HEK293T (cell line): ENCODE measurements at regions not wholly inside any gene's neighbourhood (a gene's known extent, or its start where the extent isn't known, plus 50 kb on each side); places are given as distances from the start of the nearest gene placed in this dataset.
A peak's percentile ranks its signal among the peaks of the same experiment; 100 is the strongest.

Experiments
- CTCF ChIA-PET: fragments of 350-600 bp; formaldehyde crosslinking; extraction: SDS; loops from one replicate; lab custom pipeline; 2021; ENCODE audit warnings: antibody characterized with exemption, inconsistent platforms; lab: Yijun Ruan, JAX
- POLR2A ChIA-PET: fragments of 350-600 bp; formaldehyde crosslinking; extraction: SDS; loops from one replicate; lab custom pipeline; 2020; ENCODE audit warnings: antibody characterized with exemption, inconsistent platforms; lab: Yijun Ruan, JAX
- DNase-seq: peaks from one replicate; pipeline ENCODE4 v3.0.0; 2012; ENCODE audit warnings: mixed read lengths; ENCODE audit errors: extremely low spot score
- ARNT ChIP-seq: fragments of 450-650 bp; IDR thresholded peaks from 2 replicates; pipeline ENCODE4 v1.6.1; 2017; ENCODE audit warnings: mild to moderate bottlenecking
- BHLHE40 ChIP-seq: fragments of 450-650 bp; IDR thresholded peaks from 2 replicates; pipeline ENCODE4 v1.6.1; 2016; ENCODE audit warnings: mild to moderate bottlenecking, moderate library complexity, borderline replicate concordance
- CTBP1 ChIP-seq: fragments of 450-650 bp; IDR thresholded peaks from 2 replicates; pipeline ENCODE4 v1.6.1; 2016; ENCODE audit warnings: borderline replicate concordance
- ELF4 ChIP-seq: fragments of 450-650 bp; IDR thresholded peaks from 2 replicates; pipeline ENCODE4 v1.6.1; 2017; ENCODE audit warnings: antibody characterized with exemption
- FOXA1 ChIP-seq: fragments of 450-650 bp; IDR thresholded peaks from 2 replicates; pipeline ENCODE4 v1.6.1; 2016; ENCODE audit warnings: mild to moderate bottlenecking
- FOXK2 ChIP-seq: fragments of 450-650 bp; IDR thresholded peaks from 2 replicates; pipeline ENCODE4 v1.6.1; 2016; ENCODE audit warnings: mild to moderate bottlenecking
- FOXM1 ChIP-seq: fragments of 450-650 bp; IDR thresholded peaks from 2 replicates; pipeline ENCODE4 v1.6.1; 2017; ENCODE audit warnings: mild to moderate bottlenecking, borderline replicate concordance
- HDGF ChIP-seq: fragments of 450-650 bp; IDR thresholded peaks from 2 replicates; pipeline ENCODE4 v1.6.1; 2017; ENCODE audit warnings: antibody characterized with exemption, borderline replicate concordance
- L3MBTL2 ChIP-seq: fragments of 450-650 bp; conservative IDR thresholded peaks from 2 replicates; pipeline ENCODE4 v1.6.1; 2016; ENCODE audit warnings: mild to moderate bottlenecking
- LEF1 ChIP-seq: fragments of 450-650 bp; IDR thresholded peaks from 2 replicates; pipeline ENCODE4 v1.6.1; 2017; ENCODE audit warnings: mild to moderate bottlenecking, borderline replicate concordance
- NFRKB ChIP-seq: fragments of 450-650 bp; IDR thresholded peaks from 2 replicates; pipeline ENCODE4 v1.6.1; 2016; ENCODE audit warnings: mild to moderate bottlenecking, moderate library complexity
- PKNOX1 ChIP-seq: fragments of 450-650 bp; IDR thresholded peaks from 2 replicates; pipeline ENCODE4 v1.6.1; 2016
- SP1 ChIP-seq: fragments of 450-650 bp; IDR thresholded peaks from 2 replicates; pipeline ENCODE4 v1.6.1; 2017
- SUZ12 ChIP-seq: fragments of 450-650 bp; IDR thresholded peaks from 2 replicates; pipeline ENCODE4 v1.6.1; 2016; ENCODE audit warnings: mild to moderate bottlenecking
- TARDBP ChIP-seq: fragments of 450-650 bp; IDR thresholded peaks from 2 replicates; pipeline ENCODE4 v1.6.1; 2016
- ZNF384 ChIP-seq: fragments of 450-650 bp; IDR thresholded peaks from 2 replicates; pipeline ENCODE4 v1.6.1; 2016

- CTCF ChIA-PET: interaction anchor here (0.7 to 5.0 kb wide), 11 partner anchors 8 to 394 kb away, joined by 3 to 36 read pairs (median 4); no protein-coding TSS in a partner anchor
- peak; percentile 46 for DNase-seq
- no peak for TF ChIP-seq LEF1
- POLR2A ChIA-PET: no interaction called here
These were observed 275.0 kb upstream of the G2E3 start for GRCh38 chr14:30283822-30284446.

- TF ChIP-seq LEF1 (no peak), CTBP1 (no peak), HDGF (no peak), PKNOX1 (no peak), BHLHE40 (no peak), L3MBTL2 (no peak), SUZ12 (no peak), FOXM1 (no peak), NFRKB (no peak)
- POLR2A ChIA-PET: interaction anchor here (1.2 kb wide), 1 partner anchor 14 kb away, joined by 4 read pairs; no protein-coding TSS in a partner anchor
- CTCF ChIA-PET: interaction anchor here (0.5 to 5.0 kb wide), 3 partner anchors 7 to 279 kb away, joined by 3 to 36 read pairs (median 4); no protein-coding TSS in a partner anchor
- no peak for DNase-seq
These were observed 274.1 kb upstream of the G2E3 start for GRCh38 chr14:30284808-30285207.

GRCh38 chr14:30287579-30288445 is 271.1 kb upstream of the G2E3 start:
- CTCF ChIA-PET: interaction anchor here (1.2 kb wide), 1 partner anchor 17 kb away, joined by 4 read pairs; no protein-coding TSS in a partner anchor
- no peak for DNase-seq
- TF ChIP-seq FOXK2: no peak
- TF ChIP-seq ELF4: no peak
- POLR2A ChIA-PET: no interaction called here

- TF ChIP-seq SUZ12 (no peak), L3MBTL2 (no peak), HDGF (no peak), NFRKB (no peak), ELF4 (no peak), PKNOX1 (no peak), FOXK2 (no peak), ZNF384 (no peak), TARDBP (no peak), CTBP1 (no peak), ARNT (no peak), SP1 (no peak), LEF1 (no peak), BHLHE40 (no peak), FOXM1 (no peak), FOXA1 (no peak)
- ChIA-PET POLR2A (no interaction called here), CTCF (no interaction called here)
- DNase-seq: no peak
These were observed 269.0 kb upstream of the G2E3 start for GRCh38 chr14:30290001-30290400.

GRCh38 chr14:30291216-30291615 is 267.7 kb upstream of the G2E3 start:
- ChIA-PET CTCF (no interaction called here), POLR2A (no interaction called here)
- no peak for DNase-seq
- TF ChIP-seq TARDBP: no peak
- no peak for TF ChIP-seq ELF4
- no peak for TF ChIP-seq SUZ12
- TF ChIP-seq CTBP1: no peak
- TF ChIP-seq ZNF384: no peak
- no peak for TF ChIP-seq FOXA1
- no peak for TF ChIP-seq FOXK2
- no peak for TF ChIP-seq HDGF
- no peak for TF ChIP-seq SP1
- no peak for TF ChIP-seq FOXM1
- no peak for TF ChIP-seq BHLHE40

GRCh38 chr14:30292541-30292940 is 266.4 kb upstream of the G2E3 start:
- ChIA-PET POLR2A (no interaction called here), CTCF (interaction anchor here (1.1 to 1.6 kb wide), 3 partner anchors 8 to 22 kb away, joined by 4 to 7 read pairs (median 4); no protein-coding TSS in a partner anchor)
- no peak for TF ChIP-seq SP1
- no peak for TF ChIP-seq ELF4
- no peak for TF ChIP-seq FOXM1
- TF ChIP-seq LEF1: no peak
- TF ChIP-seq ZNF384: no peak
- TF ChIP-seq PKNOX1: no peak
- no peak for TF ChIP-seq BHLHE40
- no peak for TF ChIP-seq ARNT
- no peak for TF ChIP-seq L3MBTL2
- no peak for DNase-seq
